ENCODE measurements at regions not wholly inside any gene's neighbourhood (a gene's known extent, or its start where the extent isn't known, plus 50 kb on each side); places are given as distances from the start of the nearest gene placed in this dataset.
A peak's percentile ranks its signal among the peaks of the same experiment; 100 is the strongest.

DNA sequence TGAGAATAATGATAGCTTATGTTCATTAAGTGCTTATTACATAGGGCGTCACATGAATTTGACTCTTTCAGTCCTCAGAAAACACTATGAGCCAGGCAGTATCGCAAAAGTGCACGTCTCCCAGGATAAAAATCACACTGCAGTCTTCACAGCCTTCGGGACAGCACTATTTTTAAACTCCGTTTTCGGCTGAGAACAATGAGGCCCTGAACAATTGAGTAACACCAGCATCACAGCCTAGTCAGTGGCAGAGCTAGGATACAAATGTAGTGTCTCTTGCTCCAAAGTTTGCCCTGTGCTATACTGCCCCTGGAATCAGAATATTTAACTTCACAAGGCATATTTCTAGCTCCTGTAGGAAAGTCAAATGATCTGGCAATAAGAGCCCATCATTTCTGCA, 852.1 kb upstream of the SEMA6D start:
- Histone ChIP-seq H3K23ac (ENCODE audit: low read length) (no peak overlapping the region), H4K91ac (ENCODE audit: low read depth, low read length) (no peak overlapping the region), H3K4ac (ENCODE audit: low read depth, low read length) (no peak overlapping the region), H3K4me1 (ENCODE audit: control insufficient read depth in 1 of 2, insufficient read depth in 2 of 2, low read length in 2 of 2) (no peaks in the 10 kb centered on the region), H3K79me2 (ENCODE audit: control insufficient read depth, insufficient read depth, low read length, poor library complexity) (no peaks in the 10 kb centered on the region), H3K36me3 (ENCODE audit: control insufficient read depth in 1 of 2, insufficient read depth in 2 of 2, low read length in 2 of 2) (no peaks in the 10 kb centered on the region), H2AK5ac (ENCODE audit: low read length) (no peak overlapping the region), H3K27me3 (ENCODE audit: insufficient read depth, low read length) (no peaks in the 10 kb centered on the region), H3K18ac (ENCODE audit: low read length) (no peak overlapping the region), H2BK12ac (ENCODE audit: low read length) (no peak overlapping the region), H3K4me3 (ENCODE audit: low read depth, low read length) (no peak overlapping the region), H4K8ac (ENCODE audit: low read depth, low read length) (no peak overlapping the region), H2BK120ac (ENCODE audit: insufficient read depth, low read length, poor library complexity) (no peak overlapping the region), H2AFZ (ENCODE audit: insufficient read depth, low read length, poor library complexity) (no peak overlapping the region), H3K14ac (ENCODE audit: low read length) (no peak overlapping the region), H2BK5ac (ENCODE audit: low read depth, low read length, poor library complexity) (no peak overlapping the region), H3K79me1 (ENCODE audit: low read length) (no peaks in the 10 kb centered on the region), H3K4me2 (ENCODE audit: low read length) (no peak overlapping the region), H4K12ac (ENCODE audit: low read depth, low read length) (no peak overlapping the region), H3K9ac (ENCODE audit: low read length) (no peak overlapping the region), H3K27ac (ENCODE audit: low read depth, low read length) (no peak overlapping the region), H3K9me3 (ENCODE audit: insufficient read depth, low read depth, low read length) (no peaks in the 10 kb centered on the region)
- DNase-seq: no peak
- WGBS (ENCODE audit: extremely low coverage, insufficient coverage, insufficient read length): no CpG with 5 or more reads among the region's 6 CpGs

DNA sequence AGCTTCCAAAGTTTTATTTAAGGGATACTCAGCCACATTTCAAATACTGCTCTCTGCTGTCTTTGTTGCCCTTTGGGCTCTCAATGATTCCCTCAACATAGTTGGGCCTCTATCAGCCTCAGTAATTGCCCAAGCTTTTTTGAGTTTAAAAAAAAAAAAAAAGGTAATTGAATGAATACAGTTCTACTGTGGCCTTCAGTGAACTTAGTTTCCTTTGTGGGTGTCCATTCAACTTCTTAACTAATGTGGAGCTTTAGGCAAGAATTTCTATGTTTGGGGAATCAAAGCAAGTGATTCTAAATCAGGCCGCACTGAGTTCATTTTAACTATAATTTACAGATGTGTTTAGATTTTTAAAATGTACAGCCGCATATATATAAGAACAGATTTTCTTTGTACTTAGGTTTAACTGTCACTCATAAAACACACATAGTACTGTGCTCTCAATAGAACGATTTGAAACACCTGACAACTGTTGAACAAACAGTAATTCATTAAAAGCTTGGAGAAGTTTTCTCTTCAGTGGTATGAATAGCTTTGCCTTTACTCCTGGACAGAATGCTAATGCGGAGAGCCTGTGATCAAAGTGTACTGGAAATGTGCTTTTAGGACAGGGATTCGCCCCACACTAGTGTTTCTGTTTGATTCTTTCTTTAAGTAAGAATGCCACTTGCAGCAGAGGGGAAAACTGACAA, 844.9 kb upstream of the SEMA6D start:
- no peak overlapping the region for H2AFZ ChIP-seq (ENCODE audit: insufficient read depth, low read length, poor library complexity)
- H3K14ac ChIP-seq (ENCODE audit: low read length): no peak overlapping the region
- no peak overlapping the region for H3K4me2 ChIP-seq (ENCODE audit: low read length)
- no peaks in the 10 kb centered on the region for H3K36me3 ChIP-seq (ENCODE audit: control insufficient read depth in 1 of 2, insufficient read depth in 2 of 2, low read length in 2 of 2)
- no peak overlapping the region for H2BK12ac ChIP-seq (ENCODE audit: low read length)
- no peak overlapping the region for H2BK120ac ChIP-seq (ENCODE audit: insufficient read depth, low read length, poor library complexity)
- no peak overlapping the region for H4K12ac ChIP-seq (ENCODE audit: low read depth, low read length)
- H3K9ac ChIP-seq (ENCODE audit: low read length): no peak overlapping the region
- H3K27ac ChIP-seq (ENCODE audit: low read depth, low read length): no peak overlapping the region
- no peak overlapping the region for H2BK5ac ChIP-seq (ENCODE audit: low read depth, low read length, poor library complexity)
- H3K27me3 ChIP-seq (ENCODE audit: insufficient read depth, low read length): no peaks in the 10 kb centered on the region
- no peaks in the 10 kb centered on the region for H3K79me1 ChIP-seq (ENCODE audit: low read length)
- no peak for DNase-seq
- no peaks in the 10 kb centered on the region for H3K9me3 ChIP-seq (ENCODE audit: insufficient read depth, low read depth, low read length)
- H3K18ac ChIP-seq (ENCODE audit: low read length): no peak overlapping the region
- no CpG with 5 or more reads among the region's 5 CpGs for WGBS (ENCODE audit: extremely low coverage, insufficient coverage, insufficient read length)
- no peaks in the 10 kb centered on the region for H3K79me2 ChIP-seq (ENCODE audit: control insufficient read depth, insufficient read depth, low read length, poor library complexity)
- no peak overlapping the region for H3K23ac ChIP-seq (ENCODE audit: low read length)
- no peak overlapping the region for H4K8ac ChIP-seq (ENCODE audit: low read depth, low read length)
- no peak overlapping the region for H4K91ac ChIP-seq (ENCODE audit: low read depth, low read length)
- no peaks in the 10 kb centered on the region for H3K4me1 ChIP-seq (ENCODE audit: control insufficient read depth in 1 of 2, insufficient read depth in 2 of 2, low read length in 2 of 2)
- H3K4me3 ChIP-seq (ENCODE audit: low read depth, low read length): no peak overlapping the region
- no peak overlapping the region for H3K4ac ChIP-seq (ENCODE audit: low read depth, low read length)
- H2AK5ac ChIP-seq (ENCODE audit: low read length): no peak overlapping the region

DNA sequence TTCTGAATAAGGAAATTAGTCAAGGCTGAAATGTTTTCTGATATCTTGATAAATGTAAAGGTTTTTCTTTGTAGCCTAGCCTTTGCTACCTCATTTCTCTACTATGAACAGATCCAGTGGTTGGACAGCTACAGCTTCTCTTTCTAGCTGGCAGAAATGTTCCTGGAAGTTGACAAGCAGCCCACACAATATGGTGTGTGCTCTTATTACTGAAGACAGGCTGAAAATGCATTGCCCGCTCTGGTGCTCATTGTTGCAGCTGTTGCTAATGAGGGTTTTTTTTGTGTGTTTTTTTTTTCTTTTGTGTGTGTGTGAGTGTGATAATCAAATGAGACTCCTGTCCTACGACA, 844.3 kb upstream of the SEMA6D start:
- H3K9ac ChIP-seq (ENCODE audit: low read length): no peak overlapping the region
- no peak overlapping the region for H2BK12ac ChIP-seq (ENCODE audit: low read length)
- DNase-seq: no peak
- no peak overlapping the region for H3K4ac ChIP-seq (ENCODE audit: low read depth, low read length)
- H3K36me3 ChIP-seq (ENCODE audit: control insufficient read depth in 1 of 2, insufficient read depth in 2 of 2, low read length in 2 of 2): no peaks in the 10 kb centered on the region
- H3K4me2 ChIP-seq (ENCODE audit: low read length): no peak overlapping the region
- H2AFZ ChIP-seq (ENCODE audit: insufficient read depth, low read length, poor library complexity): no peak overlapping the region
- H4K91ac ChIP-seq (ENCODE audit: low read depth, low read length): no peak overlapping the region
- no peaks in the 10 kb centered on the region for H3K4me1 ChIP-seq (ENCODE audit: control insufficient read depth in 1 of 2, insufficient read depth in 2 of 2, low read length in 2 of 2)
- no peak overlapping the region for H3K18ac ChIP-seq (ENCODE audit: low read length)
- no CpG with 5 or more reads among the region's 2 CpGs for WGBS (ENCODE audit: extremely low coverage, insufficient coverage, insufficient read length)
- no peak overlapping the region for H3K27ac ChIP-seq (ENCODE audit: low read depth, low read length)
- H3K4me3 ChIP-seq (ENCODE audit: low read depth, low read length): no peak overlapping the region
- H3K79me1 ChIP-seq (ENCODE audit: low read length): no peaks in the 10 kb centered on the region
- no peak overlapping the region for H4K12ac ChIP-seq (ENCODE audit: low read depth, low read length)
- H3K27me3 ChIP-seq (ENCODE audit: insufficient read depth, low read length): no peaks in the 10 kb centered on the region
- H2BK120ac ChIP-seq (ENCODE audit: insufficient read depth, low read length, poor library complexity): no peak overlapping the region
- H4K8ac ChIP-seq (ENCODE audit: low read depth, low read length): no peak overlapping the region
- no peaks in the 10 kb centered on the region for H3K79me2 ChIP-seq (ENCODE audit: control insufficient read depth, insufficient read depth, low read length, poor library complexity)
- no peaks in the 10 kb centered on the region for H3K9me3 ChIP-seq (ENCODE audit: insufficient read depth, low read depth, low read length)
- H2AK5ac ChIP-seq (ENCODE audit: low read length): no peak overlapping the region
- H2BK5ac ChIP-seq (ENCODE audit: low read depth, low read length, poor library complexity): no peak overlapping the region
- H3K23ac ChIP-seq (ENCODE audit: low read length): no peak overlapping the region
- no peak overlapping the region for H3K14ac ChIP-seq (ENCODE audit: low read length)

DNA sequence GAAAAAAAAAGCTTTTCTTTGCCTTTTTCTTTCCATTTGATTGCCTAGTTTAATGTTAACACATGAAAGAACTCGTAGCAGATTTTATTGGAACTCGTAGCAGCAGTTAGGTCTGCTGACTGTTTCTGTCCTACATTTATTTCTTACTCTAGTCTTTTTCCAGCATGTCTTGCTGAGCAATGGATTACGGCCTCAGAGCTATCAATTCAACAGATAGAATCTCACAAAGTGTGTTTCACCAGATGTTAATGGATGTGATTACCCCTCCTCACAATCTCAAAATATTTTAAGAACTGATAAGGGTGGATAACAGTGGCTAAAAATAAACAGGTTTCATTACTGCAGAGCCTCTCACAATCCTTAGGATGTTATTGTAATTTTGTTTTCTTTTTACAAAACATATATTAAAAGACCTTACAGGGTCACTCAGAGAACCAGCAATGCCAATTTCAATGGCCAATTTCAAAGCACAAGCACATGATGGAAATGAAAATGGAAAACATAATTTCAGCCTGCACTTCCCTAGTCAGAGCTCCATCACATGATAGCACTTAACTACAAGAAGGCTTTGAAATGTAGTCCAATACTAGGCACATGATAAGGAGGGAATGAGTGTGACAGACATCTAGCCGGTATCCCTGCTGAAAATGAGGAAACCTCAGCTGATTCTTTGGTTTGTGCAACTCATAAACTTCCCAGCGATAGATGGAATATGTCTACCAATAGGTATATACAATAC, 838.1 kb upstream of the SEMA6D start:
- H3K9me3 ChIP-seq (ENCODE audit: insufficient read depth, low read depth, low read length): no peaks in the 10 kb centered on the region
- DNase-seq: peak in 1 of 2 donors; percentile 13
- no peak overlapping the region for H3K4me3 ChIP-seq (ENCODE audit: low read depth, low read length)
- no peak overlapping the region for H4K12ac ChIP-seq (ENCODE audit: low read depth, low read length)
- H2AK5ac ChIP-seq (ENCODE audit: low read length): no peak overlapping the region
- H2BK12ac ChIP-seq (ENCODE audit: low read length): no peak overlapping the region
- H3K18ac ChIP-seq (ENCODE audit: low read length): no peak overlapping the region
- H3K4ac ChIP-seq (ENCODE audit: low read depth, low read length): no peak overlapping the region
- H4K8ac ChIP-seq (ENCODE audit: low read depth, low read length): no peak overlapping the region
- H3K79me1 ChIP-seq (ENCODE audit: low read length): no peaks in the 10 kb centered on the region
- no peaks in the 10 kb centered on the region for H3K79me2 ChIP-seq (ENCODE audit: control insufficient read depth, insufficient read depth, low read length, poor library complexity)
- no peaks in the 10 kb centered on the region for H3K27me3 ChIP-seq (ENCODE audit: insufficient read depth, low read length)
- no peak overlapping the region for H3K14ac ChIP-seq (ENCODE audit: low read length)
- H3K36me3 ChIP-seq (ENCODE audit: control insufficient read depth in 1 of 2, insufficient read depth in 2 of 2, low read length in 2 of 2): no peaks in the 10 kb centered on the region
- H3K9ac ChIP-seq (ENCODE audit: low read length): no peak overlapping the region
- no peak overlapping the region for H3K27ac ChIP-seq (ENCODE audit: low read depth, low read length)
- H3K4me2 ChIP-seq (ENCODE audit: low read length): no peak overlapping the region
- no peak overlapping the region for H3K23ac ChIP-seq (ENCODE audit: low read length)
- no peak overlapping the region for H2BK120ac ChIP-seq (ENCODE audit: insufficient read depth, low read length, poor library complexity)
- no peaks in the 10 kb centered on the region for H3K4me1 ChIP-seq (ENCODE audit: control insufficient read depth in 1 of 2, insufficient read depth in 2 of 2, low read length in 2 of 2)
- no peak overlapping the region for H2AFZ ChIP-seq (ENCODE audit: insufficient read depth, low read length, poor library complexity)
- WGBS (ENCODE audit: extremely low coverage, insufficient coverage, insufficient read length): no CpG with 5 or more reads among the region's 5 CpGs
- no peak overlapping the region for H2BK5ac ChIP-seq (ENCODE audit: low read depth, low read length, poor library complexity)
- H4K91ac ChIP-seq (ENCODE audit: low read depth, low read length): no peak overlapping the region
